SK-N-SH (cell line): ENCODE measurements at regions not wholly inside any gene's neighbourhood (a gene's known extent, or its start where the extent isn't known, plus 50 kb on each side); places are given as distances from the start of the nearest gene placed in this dataset.

ENCODE experiments used
- CTCF ChIA-PET: fragments of 300-600, 350-600 bp; formaldehyde crosslinking; extraction: SDS; loops from one replicate; lab custom pipeline; 2021; lab: Yijun Ruan, JAX
- POLR2A ChIA-PET: fragments of 350-600 bp; sonication (Branson Sonifier 250); formaldehyde crosslinking; extraction: SDS; loops from one replicate; lab custom pipeline; 2020; ENCODE audit warnings: antibody characterized with exemption, inconsistent platforms; lab: Yijun Ruan, JAX
- DNase-seq: peaks from one replicate; pipeline ENCODE4 v3.0.0; 2012
- H2AFZ ChIP-seq: fragments of 200-600 bp; sonication (generic); 2 replicates; pipeline ENCODE4 v1.8.1; 2016; ENCODE audit warnings: antibody characterized with exemption, mild to moderate bottlenecking, low read depth
- H3F3A ChIP-seq: fragments of 200-600 bp; sonication (generic); replicated peaks from 2 replicates; pipeline ENCODE3; 2016; ENCODE audit warnings: antibody characterized with exemption, mild to moderate bottlenecking; ENCODE audit not compliant: insufficient read depth
- H3K27ac ChIP-seq, 2 experiments: fragments of 200-500 bp in 1 of 2; fragments of 200-600 bp in 1 of 2; sonication (Bioruptor generic) in 1 of 2; sonication (generic), shearing (Covaris generic) in 1 of 2; 2 replicates each; pipeline versions ENCODE4 v1.5.1 to v1.6.1; 2014 to 2016; ENCODE audit warnings: low read depth in 2 of 2, inconsistent platforms in 1 of 2, low read length in 1 of 2, mild to moderate bottlenecking in 1 of 2, mixed read lengths in 1 of 2
- H3K27me3 ChIP-seq: fragments of 200-600 bp; sonication (generic), shearing (Covaris generic); 2 replicates; pipeline ENCODE4 v1.6.1; 2016; ENCODE audit warnings: mixed run types; ENCODE audit not compliant: insufficient read depth
- H3K36me3 ChIP-seq, 2 experiments: fragments of 200-500 bp in 1 of 2; fragments of 200-600 bp in 1 of 2; sonication (Bioruptor generic) in 1 of 2; sonication (generic) in 1 of 2; replicated peaks in 1 of 2; 2 replicates each; pipeline versions ENCODE3 to v1.5.1; 2014 to 2016; ENCODE audit warnings: low read length in 1 of 2, mild to moderate bottlenecking in 1 of 2; ENCODE audit not compliant: insufficient read depth in 2 of 2, control insufficient read depth in 1 of 2
- H3K4me1 ChIP-seq, 2 experiments: fragments of 200-500 bp in 1 of 2; fragments of 200-600 bp in 1 of 2; sonication (Bioruptor generic) in 1 of 2; sonication (generic), shearing (Covaris generic) in 1 of 2; 2 replicates each; pipeline versions ENCODE4 v1.5.1 to v1.6.1; 2014 to 2016; ENCODE audit warnings: low read depth in 1 of 2, low read length in 1 of 2, mixed run types in 1 of 2; ENCODE audit not compliant: insufficient read depth in 2 of 2, control insufficient read depth in 1 of 2
- H3K4me2 ChIP-seq: fragments of 200-600 bp; sonication (generic), shearing (Covaris generic); 2 replicates; pipeline ENCODE4 v1.6.1; 2017; ENCODE audit warnings: mixed run types
- H3K4me3 ChIP-seq, 2 experiments: fragments of 200-500 bp in 1 of 2; fragments of 200-600 bp in 1 of 2; sonication (Bioruptor generic) in 1 of 2; sonication (generic), shearing (Covaris generic) in 1 of 2; 2 replicates each; pipeline versions ENCODE4 v1.5.1 to v1.8.1; 2014 to 2016; ENCODE audit warnings: low read depth in 2 of 2, inconsistent platforms in 1 of 2, low read length in 1 of 2, mild to moderate bottlenecking in 1 of 2, mixed read lengths in 1 of 2, moderate library complexity in 1 of 2
- H3K79me2 ChIP-seq: fragments of 200-600 bp; sonication (generic); 2 replicates; pipeline ENCODE4 v1.8.1; 2017; ENCODE audit warnings: mild to moderate bottlenecking; ENCODE audit not compliant: insufficient read depth
- H3K9ac ChIP-seq: fragments of 200-600 bp; sonication (generic); 2 replicates; pipeline ENCODE4 v1.6.1; 2017; ENCODE audit warnings: mixed run types
- H3K9me2 ChIP-seq: fragments of 200-600 bp; sonication (generic); 2 replicates; pipeline ENCODE4 v1.6.1; 2017; ENCODE audit warnings: mixed run types
- H3K9me3 ChIP-seq: fragments of 200-600 bp; sonication (generic); 2 replicates; pipeline ENCODE4 v1.6.1; 2017; ENCODE audit warnings: mixed run types, mild to moderate bottlenecking, moderate library complexity
- H4K20me1 ChIP-seq: fragments of 200-600 bp; sonication (generic); 2 replicates; pipeline ENCODE4 v1.6.1; 2017; ENCODE audit warnings: mild to moderate bottlenecking, mixed run types; ENCODE audit not compliant: insufficient read depth
- CHD2 ChIP-seq: fragments of 150-350 bp; IDR thresholded peaks from 2 replicates; pipeline ENCODE4 v1.6.1; 2018; ENCODE audit warnings: low read length; ENCODE audit not compliant: partially characterized antibody
- ELF1 ChIP-seq: IDR thresholded peaks from 2 replicates; pipeline ENCODE4 v1.4.0; 2012
- EP300 ChIP-seq, 2 experiments: IDR thresholded peaks; 2 replicates each; pipeline versions ENCODE4 v1.4.0 to v1.6.1; 2012; ENCODE audit warnings: borderline replicate concordance in 1 of 2, low read depth in 1 of 2, low read length in 1 of 2
- EZH2phosphoT487 ChIP-seq: fragments of 200-600 bp; sonication (generic); IDR thresholded peaks from 2 replicates; pipeline ENCODE4 v1.6.1; 2017; ENCODE audit warnings: low read depth, mixed run types, mild to moderate bottlenecking, antibody characterized with exemption, moderate library complexity, borderline replicate concordance
- FOXJ3 ChIP-seq: sonication (generic); formaldehyde crosslinking; IDR thresholded peaks from 2 replicates; pipeline ENCODE4 v1.5.1; 2020; ENCODE audit warnings: mild to moderate bottlenecking, missing genetic modification reagents
- FOXM1 ChIP-seq: IDR thresholded peaks from 2 replicates; pipeline ENCODE4 v1.4.0; 2012; ENCODE audit warnings: low read depth, mild to moderate bottlenecking
- JUND ChIP-seq: IDR thresholded peaks from 2 replicates; pipeline ENCODE4 v1.4.0; 2012
- NRF1 ChIP-seq: IDR thresholded peaks from 2 replicates; pipeline ENCODE4 v1.6.1; 2012; ENCODE audit warnings: low read depth, mild to moderate bottlenecking, low read length
- PBX3 ChIP-seq: IDR thresholded peaks from 2 replicates; pipeline ENCODE4; 2012
- POLR2AphosphoS5 ChIP-seq: IDR thresholded peaks from 2 replicates; pipeline ENCODE4 v1.6.1; 2012; ENCODE audit warnings: low read depth, low read length
- RAD21 ChIP-seq: IDR thresholded peaks from 2 replicates; pipeline ENCODE4 v1.6.1; 2012; ENCODE audit warnings: mild to moderate bottlenecking, low read length
- RFX5 ChIP-seq: IDR thresholded peaks from 2 replicates; pipeline ENCODE4 v1.6.1; 2012; ENCODE audit warnings: mild to moderate bottlenecking, improper control_type of control experiment, low read length
- RXRA ChIP-seq: IDR thresholded peaks from 2 replicates; pipeline ENCODE4 v1.4.0; 2012; ENCODE audit warnings: low read depth, mild to moderate bottlenecking, borderline replicate concordance
- SIN3A ChIP-seq: IDR thresholded peaks from 2 replicates; pipeline ENCODE4 v1.6.1; 2012; ENCODE audit warnings: low read depth, mild to moderate bottlenecking, low read length, moderate library complexity, borderline replicate concordance
- TAF1 ChIP-seq: IDR thresholded peaks from 2 replicates; pipeline ENCODE4 v1.6.1; 2012; ENCODE audit warnings: low read depth, mild to moderate bottlenecking, low read length, moderate library complexity, borderline replicate concordance
- USF1 ChIP-seq: IDR thresholded peaks from 2 replicates; pipeline ENCODE4 v1.4.0; 2012; ENCODE audit warnings: low read depth, borderline replicate concordance
- WGBS: methylation state at CpG from one replicate; pipeline ENCODE4 v1.1.6; 2017; ENCODE audit warnings: low lambda C conversion rate; 5-methylcytosine and 5-hydroxymethylcytosine counted together
- TF ChIP-seq, protein P1 (sequence below): IDR thresholded peaks from 2 replicates; pipeline ENCODE4 v1.6.1; 2012; ENCODE audit warnings: mild to moderate bottlenecking, low read depth, low read length, moderate library complexity
- TF ChIP-seq, protein P2 (sequence below): fragments of 200-600 bp; sonication (generic); IDR thresholded peaks from 2 replicates; pipeline ENCODE4 v1.6.1; 2017; ENCODE audit warnings: antibody characterized with exemption, mild to moderate bottlenecking, moderate library complexity

DNA sequence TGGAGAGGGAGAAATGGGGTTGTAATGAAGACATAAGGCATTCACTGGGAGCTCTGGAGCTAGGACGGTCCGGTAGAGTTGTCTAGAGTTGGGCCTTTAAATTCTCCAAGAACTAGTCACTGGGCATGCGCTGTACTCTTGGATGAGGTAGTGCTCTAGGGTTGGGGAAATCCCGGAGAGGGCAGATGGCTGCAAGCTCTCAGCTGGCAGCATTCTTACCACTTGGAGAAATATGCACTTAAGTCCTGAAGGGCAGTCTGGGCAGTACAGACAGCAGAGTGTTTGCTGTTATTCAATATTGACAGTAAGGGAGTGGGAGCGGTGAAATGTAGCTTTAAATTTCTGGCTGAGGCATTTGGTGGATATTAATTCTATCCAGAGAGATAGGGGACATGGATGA, 214.6 kb downstream of the RDH14 start:
- Histone ChIP-seq H3K27me3 (no peaks in the 10 kb centered on the region), H3K4me1 (no peaks in the 10 kb centered on the region), H3K36me3 (no peaks in the 10 kb centered on the region), H3K9ac (no peak overlapping the region), H2AFZ (no peak overlapping the region), H3K79me2 (no peaks in the 10 kb centered on the region), H3K9me3 (no peaks in the 10 kb centered on the region; the same call in 1 of the 2 replicates), H3K4me2 (no peak overlapping the region), H3K4me3 (no peak overlapping the region), H3F3A (no peaks in the 10 kb centered on the region), H4K20me1 (no peaks in the 10 kb centered on the region), H3K27ac (no peak overlapping the region), H3K9me2 (peaks cover 2% of the 10 kb centered on the region; the same call in 1 of the 2 replicates)
- WGBS: 24% methylated on average over 5 of the region's 5 CpGs
- DNase-seq: no peak
- TF ChIP-seq ELF1: no peak
- no peak for TF ChIP-seq JUND
- TF ChIP-seq, protein P1, sequence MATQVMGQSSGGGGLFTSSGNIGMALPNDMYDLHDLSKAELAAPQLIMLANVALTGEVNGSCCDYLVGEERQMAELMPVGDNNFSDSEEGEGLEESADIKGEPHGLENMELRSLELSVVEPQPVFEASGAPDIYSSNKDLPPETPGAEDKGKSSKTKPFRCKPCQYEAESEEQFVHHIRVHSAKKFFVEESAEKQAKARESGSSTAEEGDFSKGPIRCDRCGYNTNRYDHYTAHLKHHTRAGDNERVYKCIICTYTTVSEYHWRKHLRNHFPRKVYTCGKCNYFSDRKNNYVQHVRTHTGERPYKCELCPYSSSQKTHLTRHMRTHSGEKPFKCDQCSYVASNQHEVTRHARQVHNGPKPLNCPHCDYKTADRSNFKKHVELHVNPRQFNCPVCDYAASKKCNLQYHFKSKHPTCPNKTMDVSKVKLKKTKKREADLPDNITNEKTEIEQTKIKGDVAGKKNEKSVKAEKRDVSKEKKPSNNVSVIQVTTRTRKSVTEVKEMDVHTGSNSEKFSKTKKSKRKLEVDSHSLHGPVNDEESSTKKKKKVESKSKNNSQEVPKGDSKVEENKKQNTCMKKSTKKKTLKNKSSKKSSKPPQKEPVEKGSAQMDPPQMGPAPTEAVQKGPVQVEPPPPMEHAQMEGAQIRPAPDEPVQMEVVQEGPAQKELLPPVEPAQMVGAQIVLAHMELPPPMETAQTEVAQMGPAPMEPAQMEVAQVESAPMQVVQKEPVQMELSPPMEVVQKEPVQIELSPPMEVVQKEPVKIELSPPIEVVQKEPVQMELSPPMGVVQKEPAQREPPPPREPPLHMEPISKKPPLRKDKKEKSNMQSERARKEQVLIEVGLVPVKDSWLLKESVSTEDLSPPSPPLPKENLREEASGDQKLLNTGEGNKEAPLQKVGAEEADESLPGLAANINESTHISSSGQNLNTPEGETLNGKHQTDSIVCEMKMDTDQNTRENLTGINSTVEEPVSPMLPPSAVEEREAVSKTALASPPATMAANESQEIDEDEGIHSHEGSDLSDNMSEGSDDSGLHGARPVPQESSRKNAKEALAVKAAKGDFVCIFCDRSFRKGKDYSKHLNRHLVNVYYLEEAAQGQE: no peak
- TF ChIP-seq PBX3: no peak
- no peak for TF ChIP-seq POLR2AphosphoS5
- no peak for TF ChIP-seq CHD2
- TF ChIP-seq SIN3A: no peak
- TF ChIP-seq RAD21: no peak
- no peak for TF ChIP-seq USF1
- TF ChIP-seq, protein P2, sequence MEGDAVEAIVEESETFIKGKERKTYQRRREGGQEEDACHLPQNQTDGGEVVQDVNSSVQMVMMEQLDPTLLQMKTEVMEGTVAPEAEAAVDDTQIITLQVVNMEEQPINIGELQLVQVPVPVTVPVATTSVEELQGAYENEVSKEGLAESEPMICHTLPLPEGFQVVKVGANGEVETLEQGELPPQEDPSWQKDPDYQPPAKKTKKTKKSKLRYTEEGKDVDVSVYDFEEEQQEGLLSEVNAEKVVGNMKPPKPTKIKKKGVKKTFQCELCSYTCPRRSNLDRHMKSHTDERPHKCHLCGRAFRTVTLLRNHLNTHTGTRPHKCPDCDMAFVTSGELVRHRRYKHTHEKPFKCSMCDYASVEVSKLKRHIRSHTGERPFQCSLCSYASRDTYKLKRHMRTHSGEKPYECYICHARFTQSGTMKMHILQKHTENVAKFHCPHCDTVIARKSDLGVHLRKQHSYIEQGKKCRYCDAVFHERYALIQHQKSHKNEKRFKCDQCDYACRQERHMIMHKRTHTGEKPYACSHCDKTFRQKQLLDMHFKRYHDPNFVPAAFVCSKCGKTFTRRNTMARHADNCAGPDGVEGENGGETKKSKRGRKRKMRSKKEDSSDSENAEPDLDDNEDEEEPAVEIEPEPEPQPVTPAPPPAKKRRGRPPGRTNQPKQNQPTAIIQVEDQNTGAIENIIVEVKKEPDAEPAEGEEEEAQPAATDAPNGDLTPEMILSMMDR: no peak
- no peak for TF ChIP-seq RFX5
- TF ChIP-seq RXRA: no peak
- no peak for TF ChIP-seq FOXJ3 (CRISPR knock-in tag)
- no peak for TF ChIP-seq EZH2phosphoT487
- TF ChIP-seq EP300 (IDR thresholded peaks at IDR 0.05; ENCODE audit: borderline replicate concordance in 1 of 2, low read depth in 1 of 2, low read length in 1 of 2): no peak
- no peak for TF ChIP-seq FOXM1
- no peak for TF ChIP-seq NRF1
- TF ChIP-seq TAF1: no peak
- CTCF ChIA-PET: no interaction called here
- POLR2A ChIA-PET: no interaction called here
